Bronchial epithelial cell (primary cell): ENCODE measurements at regions not wholly inside any gene's neighbourhood (a gene's known extent, or its start where the extent isn't known, plus 50 kb on each side); places are given as distances from the start of the nearest gene placed in this dataset.
"Not testable (repeated sequence)": the region's sequence is repeated elsewhere in the genome, so short reads cannot be mapped to it uniquely, and the experiment has no call there.

Experiments
- DNase-seq: peaks from one replicate; pipeline ENCODE4 v3.0.0-alpha.2; 2010; ENCODE audit warnings: low read depth
- FAIRE-seq: peaks from 2 replicates; lab custom pipeline; 2011; peaks lifted over from hg19 to GRCh38; lab: Jason Lieb, UNC
- H3K27me3 ChIP-seq: 2 replicates; pipeline ENCODE4 v1.5.1; 2011; ENCODE audit warnings: low read length; ENCODE audit not compliant: control insufficient read depth, insufficient read depth
- H3K36me3 ChIP-seq: 2 replicates; pipeline ENCODE4 v1.5.1; 2011; ENCODE audit warnings: low read length; ENCODE audit not compliant: control insufficient read depth, insufficient read depth
- H3K4me3 ChIP-seq: 2 replicates; pipeline ENCODE4 v1.5.1; 2011; ENCODE audit warnings: mild to moderate bottlenecking, low read depth, low read length, control low read depth
- TF ChIP-seq, protein P1 (sequence below): IDR thresholded peaks from 2 replicates; pipeline ENCODE4 v1.5.1; 2011; ENCODE audit warnings: mild to moderate bottlenecking, moderate library complexity, low read length, control low read depth, inconsistent platforms; ENCODE audit not compliant: insufficient read depth, severe bottlenecking

DNA sequence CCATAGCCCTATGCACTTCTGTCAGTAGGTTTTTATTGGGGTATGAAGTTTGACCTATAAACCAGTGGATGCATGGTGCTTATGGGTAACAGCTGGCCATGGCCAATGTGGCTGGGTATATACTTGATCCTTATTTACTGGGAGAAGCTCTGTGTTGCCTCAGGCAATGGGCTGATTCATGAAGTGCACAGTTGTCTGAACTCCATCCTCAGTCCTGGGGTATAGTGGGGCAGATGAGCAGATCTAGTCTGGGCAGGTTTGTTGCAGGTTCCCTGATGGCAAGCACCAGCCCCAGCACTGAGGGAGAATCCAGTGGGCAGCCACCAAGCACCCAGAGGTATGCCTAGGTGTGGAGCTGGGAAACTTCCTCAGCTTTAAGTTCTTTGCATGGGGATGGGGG lies 274.4 kb downstream of the TDRD3 start:
- peak; percentile 66 for DNase-seq
- Histone ChIP-seq H3K4me3 (no peak overlapping the region), H3K36me3 (no peaks in the 10 kb centered on the region), H3K27me3 (no peaks in the 10 kb centered on the region)
- peak; percentile 23 for FAIRE-seq
- TF ChIP-seq, protein P1, sequence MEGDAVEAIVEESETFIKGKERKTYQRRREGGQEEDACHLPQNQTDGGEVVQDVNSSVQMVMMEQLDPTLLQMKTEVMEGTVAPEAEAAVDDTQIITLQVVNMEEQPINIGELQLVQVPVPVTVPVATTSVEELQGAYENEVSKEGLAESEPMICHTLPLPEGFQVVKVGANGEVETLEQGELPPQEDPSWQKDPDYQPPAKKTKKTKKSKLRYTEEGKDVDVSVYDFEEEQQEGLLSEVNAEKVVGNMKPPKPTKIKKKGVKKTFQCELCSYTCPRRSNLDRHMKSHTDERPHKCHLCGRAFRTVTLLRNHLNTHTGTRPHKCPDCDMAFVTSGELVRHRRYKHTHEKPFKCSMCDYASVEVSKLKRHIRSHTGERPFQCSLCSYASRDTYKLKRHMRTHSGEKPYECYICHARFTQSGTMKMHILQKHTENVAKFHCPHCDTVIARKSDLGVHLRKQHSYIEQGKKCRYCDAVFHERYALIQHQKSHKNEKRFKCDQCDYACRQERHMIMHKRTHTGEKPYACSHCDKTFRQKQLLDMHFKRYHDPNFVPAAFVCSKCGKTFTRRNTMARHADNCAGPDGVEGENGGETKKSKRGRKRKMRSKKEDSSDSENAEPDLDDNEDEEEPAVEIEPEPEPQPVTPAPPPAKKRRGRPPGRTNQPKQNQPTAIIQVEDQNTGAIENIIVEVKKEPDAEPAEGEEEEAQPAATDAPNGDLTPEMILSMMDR, result no peak

- TF ChIP-seq, protein P1, result no peak
- FAIRE-seq (no peak), DNase-seq (no peak)
- Histone ChIP-seq H3K4me3 (no peak overlapping the region), H3K36me3 (no peaks in the 10 kb centered on the region), H3K27me3 (no peaks in the 10 kb centered on the region)
Measured at GRCh38 chr13:60663788-60664187, 266.8 kb downstream of the TDRD3 start.

GRCh38 chr13:60662595-60662994 lies 265.6 kb downstream of the TDRD3 start:
- TF ChIP-seq, protein P1, result no peak
- Histone ChIP-seq H3K27me3 (no peaks in the 10 kb centered on the region), H3K36me3 (no peaks in the 10 kb centered on the region), H3K4me3 (no peak overlapping the region)
- FAIRE-seq (no peak), DNase-seq (no peak)

DNA sequence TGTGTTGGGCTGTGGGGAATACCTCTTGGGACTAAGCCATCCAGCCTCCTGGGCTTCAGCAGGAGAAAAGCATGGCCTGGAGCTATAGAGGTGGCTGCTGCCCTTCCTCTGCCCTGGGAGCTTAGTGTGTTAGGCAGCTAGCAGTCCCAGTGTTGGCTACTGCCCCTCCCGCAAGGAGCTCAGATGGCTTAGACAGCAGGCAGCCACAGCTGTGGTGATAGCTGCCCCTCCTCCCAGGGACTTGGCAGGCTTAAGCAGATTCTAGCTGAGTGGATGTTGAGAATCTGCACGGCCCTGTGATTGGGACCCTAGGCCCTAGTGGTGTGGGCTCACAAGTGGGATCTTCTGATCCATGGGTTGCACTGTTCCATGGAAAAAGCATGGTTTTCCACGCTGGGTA lies 264.5 kb downstream of the TDRD3 start:
- no peaks in the 10 kb centered on the region for H3K36me3 ChIP-seq
- no peaks in the 10 kb centered on the region for H3K27me3 ChIP-seq
- DNase-seq (no peak), FAIRE-seq (no peak)
- H3K4me3 ChIP-seq, result no peak overlapping the region
- TF ChIP-seq, protein P1, result no peak

GRCh38 chr13:60657586-60657985 lies 260.6 kb downstream of the TDRD3 start:
- not testable (repeated sequence) for H3K27me3 ChIP-seq, FAIRE-seq

DNA sequence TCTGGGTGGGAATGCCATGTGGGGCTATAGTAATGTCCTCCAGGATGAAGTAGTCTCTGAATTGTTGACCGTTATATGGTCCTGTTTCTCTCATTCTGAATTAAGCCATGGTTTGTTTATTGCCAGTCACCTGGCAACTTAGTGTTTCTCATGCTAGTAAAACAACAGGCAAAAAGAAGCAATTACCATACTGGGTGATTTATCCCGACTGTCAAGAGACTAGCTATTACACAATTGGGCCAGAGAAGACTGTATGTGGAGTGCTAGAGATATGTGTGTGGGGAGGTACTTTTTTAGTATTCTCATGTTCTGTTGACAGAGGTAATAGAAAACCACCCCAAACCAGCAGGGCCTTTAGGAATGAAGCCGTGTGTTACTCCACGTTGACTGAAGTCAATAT lies 258.2 kb downstream of the TDRD3 start:
- FAIRE-seq (no peak), DNase-seq (peak; percentile 24)
- Histone ChIP-seq H3K27me3 (no peaks in the 10 kb centered on the region), H3K4me3 (no peak overlapping the region), H3K36me3 (no peaks in the 10 kb centered on the region)
- TF ChIP-seq, protein P1, result no peak

More at GRCh38 chr13:60657586-60657985, 260.6 kb downstream of the TDRD3 start:
- not testable (repeated sequence) for H3K4me3 ChIP-seq, DNase-seq, H3K36me3 ChIP-seq
